ENCODE measurements at regions not wholly inside any gene's neighbourhood (a gene's known extent, or its start where the extent isn't known, plus 50 kb on each side); places are given as distances from the start of the nearest gene placed in this dataset.

- TF ChIP-seq ZNF274 (IDR thresholded peaks at IDR 0.05; ENCODE audit: low read depth, low read length) (no peak), YY1 (IDR thresholded peaks at IDR 0.05; ENCODE audit: insufficient read depth, insufficient read length) (no peak)
Measured at GRCh38 chr11:115042002-115042401, 363.7 kb downstream of the NXPE2 start.

Measured in NT2/D1 (cell line).